ENCODE measurements at regions not wholly inside any gene's neighbourhood (a gene's known extent, or its start where the extent isn't known, plus 50 kb on each side); places are given as distances from the start of the nearest gene placed in this dataset.

DNA sequence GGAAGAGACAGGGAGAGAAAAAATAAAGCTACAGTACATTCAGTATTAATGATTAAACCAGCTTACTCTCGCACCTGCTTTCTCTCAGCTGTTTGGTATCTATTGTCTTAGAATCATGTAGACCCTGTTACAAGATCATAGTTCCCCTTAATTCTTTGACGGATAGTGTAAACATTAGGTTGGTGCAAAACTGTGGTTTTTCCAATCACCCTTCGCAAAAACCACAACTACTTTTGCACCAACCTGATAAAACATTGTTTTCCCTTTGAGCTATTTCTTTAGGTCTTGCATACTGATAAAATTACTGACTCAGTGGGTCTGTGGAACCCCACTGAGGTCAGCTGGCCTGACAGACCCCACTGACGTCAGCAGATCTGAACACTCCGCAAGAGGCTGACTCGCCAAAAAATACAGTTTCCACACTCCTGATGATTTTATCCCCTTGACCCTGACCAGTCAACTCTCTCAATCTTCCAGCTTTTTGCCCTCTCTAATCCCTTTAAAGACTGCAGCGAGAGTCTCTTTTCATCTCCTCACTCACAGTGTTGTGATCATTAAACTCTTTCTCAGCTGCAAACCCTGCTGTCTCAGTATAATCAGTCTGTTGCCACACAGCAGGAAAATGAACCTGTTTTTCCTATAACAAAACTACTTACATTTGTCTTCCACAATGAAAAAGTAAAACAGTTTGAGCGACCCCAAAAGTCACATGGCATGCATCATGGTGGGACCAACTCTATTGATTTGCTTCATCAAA is 123.9 kb downstream of the SLITRK6 start:
- TF ChIP-seq, protein P1, sequence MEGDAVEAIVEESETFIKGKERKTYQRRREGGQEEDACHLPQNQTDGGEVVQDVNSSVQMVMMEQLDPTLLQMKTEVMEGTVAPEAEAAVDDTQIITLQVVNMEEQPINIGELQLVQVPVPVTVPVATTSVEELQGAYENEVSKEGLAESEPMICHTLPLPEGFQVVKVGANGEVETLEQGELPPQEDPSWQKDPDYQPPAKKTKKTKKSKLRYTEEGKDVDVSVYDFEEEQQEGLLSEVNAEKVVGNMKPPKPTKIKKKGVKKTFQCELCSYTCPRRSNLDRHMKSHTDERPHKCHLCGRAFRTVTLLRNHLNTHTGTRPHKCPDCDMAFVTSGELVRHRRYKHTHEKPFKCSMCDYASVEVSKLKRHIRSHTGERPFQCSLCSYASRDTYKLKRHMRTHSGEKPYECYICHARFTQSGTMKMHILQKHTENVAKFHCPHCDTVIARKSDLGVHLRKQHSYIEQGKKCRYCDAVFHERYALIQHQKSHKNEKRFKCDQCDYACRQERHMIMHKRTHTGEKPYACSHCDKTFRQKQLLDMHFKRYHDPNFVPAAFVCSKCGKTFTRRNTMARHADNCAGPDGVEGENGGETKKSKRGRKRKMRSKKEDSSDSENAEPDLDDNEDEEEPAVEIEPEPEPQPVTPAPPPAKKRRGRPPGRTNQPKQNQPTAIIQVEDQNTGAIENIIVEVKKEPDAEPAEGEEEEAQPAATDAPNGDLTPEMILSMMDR (IDR thresholded peaks at IDR 0.05): no peak
- no peak for TF ChIP-seq EZH2 (IDR thresholded peaks at IDR 0.05)
- no peak for TF ChIP-seq EZH2phosphoT487 (IDR thresholded peaks at IDR 0.05)

DNA sequence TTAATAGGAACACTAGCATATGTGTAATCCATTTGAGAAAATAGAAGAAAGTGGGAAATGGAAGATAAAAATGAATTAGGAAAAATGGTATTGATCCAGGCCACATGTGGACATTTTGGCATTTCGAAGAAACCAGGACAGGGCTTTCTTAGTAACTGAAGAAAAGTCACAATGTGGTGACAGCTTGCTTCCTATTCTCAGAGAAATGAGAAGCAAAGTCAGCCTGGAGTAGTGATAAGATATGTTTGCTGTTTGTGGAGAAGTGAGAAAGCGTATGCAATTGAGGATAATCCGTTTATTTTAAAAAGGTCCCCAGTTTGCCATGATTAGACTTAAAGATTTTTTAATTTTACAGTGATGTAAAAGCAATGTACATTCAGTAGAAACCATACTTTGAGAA is 127.9 kb downstream of the SLITRK6 start:
- TF ChIP-seq, protein P1 (IDR thresholded peaks at IDR 0.05): no peak
- TF ChIP-seq EZH2 (IDR thresholded peaks at IDR 0.05): no peak
- no peak for TF ChIP-seq EZH2phosphoT487 (IDR thresholded peaks at IDR 0.05)
- no peaks in the 10 kb centered on the region for H3K79me2 ChIP-seq (ENCODE audit: low read depth)

More for the DNA sequence above, 123.9 kb downstream of the SLITRK6 start:
- no peaks in the 10 kb centered on the region for H3F3A ChIP-seq (ENCODE audit: low read depth)
- H3K36me3 Mint-ChIP-seq: no peaks in the 10 kb centered on the region
- no peak overlapping the region for H3K27ac Mint-ChIP-seq
- H3K27me3 ChIP-seq: no peaks in the 10 kb centered on the region
- H3K4me3 Mint-ChIP-seq: no peak overlapping the region
- H3K9ac ChIP-seq: no peak overlapping the region
- H3K9me3 ChIP-seq (ENCODE audit: low read depth): no peaks in the 10 kb centered on the region
- no peaks in the 10 kb centered on the region for H3K36me3 ChIP-seq
- no peak overlapping the region for H2AFZ ChIP-seq (replicated peaks)
- no peak for DNase-seq (ENCODE audit: low spot score)
- no peak overlapping the region for H3K4me2 ChIP-seq
- no peak overlapping the region for H3K4me3 ChIP-seq
- no peaks in the 10 kb centered on the region for H3K4me1 Mint-ChIP-seq
- H3K27me3 Mint-ChIP-seq (ENCODE audit: insufficient read depth, low read depth): no peaks in the 10 kb centered on the region
- no peaks in the 10 kb centered on the region for H4K20me1 ChIP-seq (ENCODE audit: low read depth)
- H3K27ac ChIP-seq: no peak overlapping the region
- no peaks in the 10 kb centered on the region for H3K79me2 ChIP-seq (ENCODE audit: low read depth)
- no peaks in the 10 kb centered on the region for H3K4me1 ChIP-seq
- H3K9me3 Mint-ChIP-seq: peaks cover 15% of the 10 kb centered on the region

DNA sequence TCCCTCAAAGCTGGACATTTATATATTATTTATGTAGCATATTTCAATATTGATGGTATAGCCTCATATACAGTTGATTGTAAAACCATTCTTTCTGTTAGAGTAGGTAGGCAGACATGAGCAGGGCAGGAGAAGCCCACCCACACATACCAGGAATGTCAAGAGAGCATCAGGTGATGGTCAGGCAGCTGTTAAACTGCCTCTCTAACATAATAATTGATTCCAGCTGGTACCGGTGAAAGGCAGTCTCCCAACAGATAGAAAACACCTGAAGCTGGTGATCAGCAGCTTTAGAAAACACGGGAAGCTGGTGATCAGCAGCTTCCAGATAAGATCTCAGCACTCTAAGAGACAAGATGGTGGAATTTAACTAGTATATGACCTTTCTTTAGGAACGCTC is 132.9 kb downstream of the SLITRK6 start:
- Histone ChIP-seq H3K4me3 (no peak overlapping the region), H3K4me1 (no peaks in the 10 kb centered on the region), H3K9me3 (ENCODE audit: low read depth) (no peaks in the 10 kb centered on the region), H3F3A (ENCODE audit: low read depth) (no peaks in the 10 kb centered on the region), H3K27ac (no peak overlapping the region), H4K20me1 (ENCODE audit: low read depth) (no peaks in the 10 kb centered on the region), H3K79me2 (ENCODE audit: low read depth) (no peaks in the 10 kb centered on the region), H3K4me2 (no peak overlapping the region), H2AFZ (replicated peaks) (peak overlapping the region; percentile 4), H3K36me3 (no peaks in the 10 kb centered on the region), H3K9ac (no peak overlapping the region), H3K27me3 (no peaks in the 10 kb centered on the region)
- Mint-ChIP-seq H3K4me3 (no peak overlapping the region), H3K36me3 (no peaks in the 10 kb centered on the region), H3K9me3 (no peaks in the 10 kb centered on the region), H3K27ac (no peak overlapping the region), H3K4me1 (peaks cover 2% of the 10 kb centered on the region), H3K27me3 (ENCODE audit: insufficient read depth, low read depth) (no peaks in the 10 kb centered on the region)
- DNase-seq (ENCODE audit: low spot score): peak; percentile 2
- TF ChIP-seq EZH2 (IDR thresholded peaks at IDR 0.05) (no peak), EZH2phosphoT487 (IDR thresholded peaks at IDR 0.05) (no peak)
- TF ChIP-seq, protein P1 (IDR thresholded peaks at IDR 0.05): no peak

More for the DNA sequence above, 127.9 kb downstream of the SLITRK6 start:
- Histone ChIP-seq H3K27ac (no peak overlapping the region), H3K9ac (no peak overlapping the region), H3K36me3 (no peaks in the 10 kb centered on the region), H3K4me1 (no peaks in the 10 kb centered on the region), H2AFZ (replicated peaks) (no peak overlapping the region), H3K4me2 (no peak overlapping the region), H3K27me3 (no peaks in the 10 kb centered on the region), H3K4me3 (no peak overlapping the region), H4K20me1 (ENCODE audit: low read depth) (no peaks in the 10 kb centered on the region), H3K9me3 (ENCODE audit: low read depth) (no peaks in the 10 kb centered on the region), H3F3A (ENCODE audit: low read depth) (no peaks in the 10 kb centered on the region)
- Mint-ChIP-seq H3K4me3 (no peak overlapping the region), H3K9me3 (peaks cover 10% of the 10 kb centered on the region), H3K27me3 (ENCODE audit: insufficient read depth, low read depth) (no peaks in the 10 kb centered on the region), H3K36me3 (no peaks in the 10 kb centered on the region), H3K27ac (no peak overlapping the region), H3K4me1 (no peaks in the 10 kb centered on the region)
- DNase-seq (ENCODE audit: low spot score): no peak
